H9 (cell line): ENCODE measurements at regions not wholly inside any gene's neighbourhood (a gene's known extent, or its start where the extent isn't known, plus 50 kb on each side); places are given as distances from the start of the nearest gene placed in this dataset.

Experiments
- DNase-seq: peaks from one replicate; pipeline ENCODE4 v3.0.0-alpha.2; 2017
- H2AFZ ChIP-seq: one replicate; pipeline ENCODE4 v1.6.1; 2013; ENCODE audit warnings: mild to moderate bottlenecking, low read length, control low read depth, moderate library complexity
- H2AK5ac ChIP-seq: 2 replicates; pipeline ENCODE4 v1.6.1; 2013; ENCODE audit warnings: low read length, control low read depth, mixed read lengths; ENCODE audit not compliant: insufficient read length
- H2BK120ac ChIP-seq: one replicate; pipeline ENCODE4 v1.6.1; 2013; ENCODE audit warnings: low read depth, mild to moderate bottlenecking, low read length, control low read depth, inconsistent platforms; ENCODE audit not compliant: poor library complexity, severe bottlenecking
- H2BK12ac ChIP-seq: 2 replicates; pipeline ENCODE4 v1.6.1; 2013; ENCODE audit warnings: low read length, control low read depth, mixed read lengths, low read depth; ENCODE audit not compliant: insufficient read length
- H2BK15ac ChIP-seq: 2 replicates; pipeline ENCODE4 v1.6.1; 2013; ENCODE audit warnings: low read depth, low read length, control low read depth
- H2BK20ac ChIP-seq: one replicate; pipeline ENCODE4 v1.6.1; 2013; ENCODE audit warnings: low read depth, mild to moderate bottlenecking, low read length, control low read depth, inconsistent platforms; ENCODE audit not compliant: poor library complexity, severe bottlenecking
- H2BK5ac ChIP-seq: 2 replicates; pipeline ENCODE4 v1.6.1; 2013; ENCODE audit warnings: low read length, control low read depth, mixed read lengths; ENCODE audit not compliant: insufficient read length
- H3K14ac ChIP-seq: 2 replicates; pipeline ENCODE4 v1.6.1; 2013; ENCODE audit warnings: low read length, control low read depth; ENCODE audit not compliant: insufficient read depth
- H3K18ac ChIP-seq: 2 replicates; pipeline ENCODE4 v1.6.1; 2013; ENCODE audit warnings: low read depth, mild to moderate bottlenecking, mixed read lengths, low read length, control low read depth; ENCODE audit not compliant: insufficient read length
- H3K23ac ChIP-seq: 2 replicates; pipeline ENCODE4 v1.6.1; 2013; ENCODE audit warnings: low read length, control low read depth, mixed read lengths, low read depth; ENCODE audit not compliant: insufficient read length
- H3K23me2 ChIP-seq: 2 replicates; pipeline ENCODE4 v1.6.1; 2013; ENCODE audit warnings: low read depth, mild to moderate bottlenecking, mixed read lengths, low read length, control low read depth; ENCODE audit not compliant: insufficient read length, poor library complexity, severe bottlenecking
- H3K27ac ChIP-seq: 2 replicates; pipeline ENCODE4 v1.5.1; 2013; ENCODE audit warnings: low read length, control low read depth, mixed read lengths, low read depth; ENCODE audit not compliant: insufficient read length
- H3K27me3 ChIP-seq: 2 replicates; pipeline ENCODE4 v1.6.1; 2013; ENCODE audit warnings: low read length, control low read depth, inconsistent platforms; ENCODE audit not compliant: insufficient read depth
- H3K4ac ChIP-seq: 2 replicates; pipeline ENCODE4 v1.6.1; 2013; ENCODE audit warnings: low read depth, mild to moderate bottlenecking, control low read depth, inconsistent platforms, low read length, moderate library complexity
- H3K4me1 ChIP-seq: 2 replicates; pipeline ENCODE4 v1.6.1; 2013; ENCODE audit warnings: low read length, control low read depth, inconsistent platforms; ENCODE audit not compliant: insufficient read depth
- H3K4me2 ChIP-seq: 2 replicates; pipeline ENCODE4 v1.6.1; 2013; ENCODE audit warnings: low read length, control low read depth, mixed read lengths; ENCODE audit not compliant: insufficient read length, insufficient read depth
- H3K56ac ChIP-seq: 2 replicates; pipeline ENCODE4 v1.6.1; 2013; ENCODE audit warnings: low read depth, mild to moderate bottlenecking, mixed read lengths, low read length, control low read depth; ENCODE audit not compliant: insufficient read length
- H3K79me1 ChIP-seq: 2 replicates; pipeline ENCODE4 v1.6.1; 2013; ENCODE audit warnings: low read depth, mild to moderate bottlenecking, moderate library complexity, low read length, control low read depth, inconsistent platforms; ENCODE audit not compliant: insufficient read depth, poor library complexity, severe bottlenecking
- H3K79me2 ChIP-seq: 2 replicates; pipeline ENCODE4 v1.6.1; 2013; ENCODE audit warnings: low read length, control low read depth, inconsistent platforms; ENCODE audit not compliant: insufficient read depth
- H3K9ac ChIP-seq: 2 replicates; pipeline ENCODE4 v1.6.1; 2013; ENCODE audit warnings: low read length, control low read depth, mixed read lengths; ENCODE audit not compliant: insufficient read length; ENCODE audit errors: extremely low read depth
- H3K9me3 ChIP-seq: one replicate; pipeline ENCODE4 v1.6.1; 2013; ENCODE audit warnings: low read depth, low read length, inconsistent platforms; ENCODE audit not compliant: control insufficient read depth
- H3T11ph ChIP-seq: one replicate; pipeline ENCODE4 v1.6.1; 2013; ENCODE audit warnings: mild to moderate bottlenecking, low read length, control low read depth, inconsistent platforms
- H4K20me1 ChIP-seq: one replicate; pipeline ENCODE4 v1.6.1; 2013; ENCODE audit not compliant: control insufficient read depth, insufficient read length, insufficient read depth
- H4K5ac ChIP-seq: 2 replicates; pipeline ENCODE4 v1.6.1; 2013; ENCODE audit warnings: low read depth, mild to moderate bottlenecking, mixed read lengths, low read length, control low read depth; ENCODE audit not compliant: insufficient read length
- H4K8ac ChIP-seq: replicated peaks from 2 replicates; pipeline ENCODE4 v1.6.1; 2013; ENCODE audit warnings: low read length, control low read depth, mixed read lengths, low read depth; ENCODE audit not compliant: insufficient read length
- H4K91ac ChIP-seq: 2 replicates; pipeline ENCODE4 v1.6.1; 2013; ENCODE audit warnings: low read depth, mild to moderate bottlenecking, moderate library complexity, mixed read lengths, low read length, control low read depth; ENCODE audit not compliant: insufficient read length
- H3K27ac Mint-ChIP-seq, 3 experiments: 2 replicates in 2 of 3; 3 replicates in 1 of 3; pipeline ENCODE4 v1.8.0; 2020 to 2021; ENCODE audit warnings: mixed read lengths in 3 of 3, mild to moderate bottlenecking in 1 of 3, moderate library complexity in 1 of 3
- H3K27me3 Mint-ChIP-seq: 2 replicates; pipeline ENCODE4 v1.8.0; 2021; ENCODE audit warnings: low read depth, mild to moderate bottlenecking, moderate library complexity, mixed read lengths
- H3K36me3 Mint-ChIP-seq, 3 experiments: 2 replicates in 2 of 3; 3 replicates in 1 of 3; pipeline ENCODE4 v1.8.0; 2020 to 2021; ENCODE audit warnings: low read depth in 3 of 3, mixed read lengths in 3 of 3; ENCODE audit not compliant: insufficient read depth in 1 of 3
- H3K4me1 Mint-ChIP-seq, 2 experiments: 2 replicates each; pipeline ENCODE4 v1.8.0; 2020; ENCODE audit warnings: mixed read lengths in 2 of 2
- H3K4me3 Mint-ChIP-seq, 2 experiments: 2 replicates in 1 of 2; 3 replicates in 1 of 2; pipeline ENCODE4 v1.8.0; 2020 to 2021; ENCODE audit warnings: mild to moderate bottlenecking in 2 of 2, mixed read lengths in 2 of 2, moderate library complexity in 1 of 2
- H3K9me3 Mint-ChIP-seq, 2 experiments: 2 replicates in 1 of 2; 3 replicates in 1 of 2; pipeline ENCODE4 v1.8.0; 2020; ENCODE audit warnings: mild to moderate bottlenecking in 2 of 2, mixed read lengths in 2 of 2, moderate library complexity in 1 of 2
- CTCF ChIP-seq: fragments of 200-600 bp; sonication (generic); conservative IDR thresholded peaks from 3 replicates; pipeline ENCODE4 v1.8.0; 2021; ENCODE audit warnings: antibody characterized with exemption, mild to moderate bottlenecking
- WGBS: extraction: QIAGEN DNeasy Blood & Tissue Kit; methylation state at CpG from one replicate; pipeline ENCODE4 v1.1.7; 2013; ENCODE audit warnings: missing lambda C conversion rate, low lambda C conversion rate, mixed read lengths; ENCODE audit not compliant: insufficient read length; ENCODE audit errors: extremely low coverage; 5-methylcytosine and 5-hydroxymethylcytosine counted together

GRCh38 chr16:51932317-51932716 is 614.6 kb downstream of the TOX3 start:
- Histone ChIP-seq H2BK120ac (no peak overlapping the region), H2BK12ac (no peak overlapping the region), H4K5ac (no peak overlapping the region), H4K20me1 (no peaks in the 10 kb centered on the region), H3K27me3 (no peaks in the 10 kb centered on the region), H4K8ac (no peak overlapping the region), H3K56ac (no peak overlapping the region), H2AK5ac (no peak overlapping the region), H2BK5ac (no peak overlapping the region), H3T11ph (no peak overlapping the region), H2AFZ (no peak overlapping the region), H3K23ac (no peak overlapping the region), H4K91ac (no peak overlapping the region), H3K27ac (no peak overlapping the region), H3K23me2 (no peaks in the 10 kb centered on the region), H3K9me3 (no peaks in the 10 kb centered on the region), H3K9ac (no peak overlapping the region), H3K18ac (no peak overlapping the region), H3K4me1 (no peaks in the 10 kb centered on the region), H2BK15ac (no peak overlapping the region), H3K79me2 (no peaks in the 10 kb centered on the region), H2BK20ac (no peak overlapping the region), H3K14ac (no peak overlapping the region), H3K79me1 (no peaks in the 10 kb centered on the region), H3K4me2 (no peak overlapping the region), H3K4ac (no peak overlapping the region)
- no peak for DNase-seq
- Mint-ChIP-seq H3K36me3 (peaks cover 0 to 3% (median 0%) of the 10 kb centered on the region in 3 experiments; a peak in 1 of 7 replicates), H3K4me3 (no peak overlapping the region), H3K9me3 (no peaks in the 10 kb centered on the region), H3K27me3 (no peaks in the 10 kb centered on the region; the same call in 1 of the 2 replicates), H3K27ac (no peak overlapping the region), H3K4me1 (peaks cover 6 to 9% of the 10 kb centered on the region in 2 experiments; a peak in 3 of 4 replicates)
- WGBS, result no CpG with 5 or more reads among the region's 2 CpGs
- TF ChIP-seq CTCF, result no peak
